ENCODE measurements at regions not wholly inside any gene's neighbourhood (a gene's known extent, or its start where the extent isn't known, plus 50 kb on each side); places are given as distances from the start of the nearest gene placed in this dataset.
"Not testable (repeated sequence)": the region's sequence is repeated elsewhere in the genome, so short reads cannot be mapped to it uniquely, and the experiment has no call there.

DNA sequence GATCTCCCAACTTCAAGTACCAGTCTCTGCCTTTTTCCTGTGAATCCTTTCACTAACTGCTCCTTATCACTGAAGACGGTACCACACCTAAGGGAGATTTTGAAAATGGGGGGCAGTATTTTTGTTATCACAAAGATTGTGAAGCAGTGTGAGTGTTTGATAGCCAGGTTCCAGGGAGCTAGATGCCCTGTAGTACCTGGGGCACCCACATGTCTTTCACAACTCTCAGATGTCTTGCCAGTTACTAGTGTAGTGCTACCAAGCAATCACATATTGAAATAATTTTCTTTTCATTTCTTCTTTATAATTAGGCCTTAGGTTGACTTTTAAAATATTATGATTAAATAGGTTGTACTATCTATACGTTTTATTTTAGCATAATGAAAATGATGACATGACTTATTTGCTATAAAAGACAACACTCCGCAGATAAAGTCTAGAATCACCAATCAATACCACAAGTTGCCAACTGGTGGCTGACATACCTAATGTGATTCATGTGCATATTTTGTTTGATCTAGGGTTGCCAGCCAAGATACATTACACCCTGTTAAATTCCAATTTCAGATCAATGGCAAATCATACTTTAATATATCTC, 215.9 kb downstream of the EXOC5 start:
- TF ChIP-seq EZH2phosphoT487 (IDR thresholded peaks at IDR 0.05; ENCODE audit: low read depth, severe bottlenecking, unreplicated experiment) = no peak
- TF ChIP-seq EZH2 (IDR thresholded peaks at IDR 0.05; ENCODE audit: borderline replicate concordance) = no peak
- H3K4me3 ChIP-seq = no peak overlapping the region
- no peaks in the 10 kb centered on the region for H3K9me2 ChIP-seq (replicated peaks; ENCODE audit: insufficient read depth)
- no peaks in the 10 kb centered on the region for H3K9me3 ChIP-seq (ENCODE audit: low read depth)
- no peak overlapping the region for H2AFZ ChIP-seq
- no peaks in the 10 kb centered on the region for H3K36me3 ChIP-seq (replicated peaks; ENCODE audit: insufficient read depth, low read depth)
- no peak overlapping the region for H3K4me2 ChIP-seq
- H3K27me3 ChIP-seq = no peaks in the 10 kb centered on the region
- H3K27ac ChIP-seq = no peak overlapping the region
- no peaks in the 10 kb centered on the region for H3K79me2 ChIP-seq
- no peaks in the 10 kb centered on the region for H4K20me1 ChIP-seq (ENCODE audit: insufficient read depth, poor library complexity, severe bottlenecking)
- no peaks in the 10 kb centered on the region for H3K4me1 ChIP-seq (ENCODE audit: insufficient read depth)
- no peak for DNase-seq (ENCODE audit: low spot score)
- WGBS (ENCODE audit: low lambda C conversion rate, missing lambda C conversion rate) = 77% methylated on average over 3 of the region's 3 CpGs

DNA sequence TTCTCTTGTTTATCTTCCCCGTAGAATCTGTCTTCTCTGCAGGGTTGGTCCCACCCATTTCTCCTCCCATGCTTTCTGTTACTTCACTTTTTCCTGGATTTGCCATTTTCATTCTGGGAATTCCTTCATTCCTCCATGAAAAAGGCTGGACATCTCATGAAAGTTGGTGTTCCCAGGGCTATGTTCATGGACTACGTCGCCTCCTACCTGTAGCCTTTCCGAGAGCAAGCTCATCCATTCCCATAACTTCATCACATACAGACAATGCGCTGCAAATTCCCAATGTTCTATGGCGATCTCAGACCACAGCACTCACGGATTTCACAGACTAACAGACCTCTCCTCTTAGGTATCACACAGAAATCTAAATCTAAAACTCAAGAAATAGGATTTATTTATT, 217.1 kb downstream of the EXOC5 start:
- 83% methylated on average over 7 of the region's 7 CpGs for WGBS (ENCODE audit: low lambda C conversion rate, missing lambda C conversion rate)
- no peak for TF ChIP-seq EZH2phosphoT487 (IDR thresholded peaks at IDR 0.05; ENCODE audit: low read depth, severe bottlenecking, unreplicated experiment)
- TF ChIP-seq EZH2 (IDR thresholded peaks at IDR 0.05; ENCODE audit: borderline replicate concordance) = no peak
- TF ChIP-seq, protein P1, sequence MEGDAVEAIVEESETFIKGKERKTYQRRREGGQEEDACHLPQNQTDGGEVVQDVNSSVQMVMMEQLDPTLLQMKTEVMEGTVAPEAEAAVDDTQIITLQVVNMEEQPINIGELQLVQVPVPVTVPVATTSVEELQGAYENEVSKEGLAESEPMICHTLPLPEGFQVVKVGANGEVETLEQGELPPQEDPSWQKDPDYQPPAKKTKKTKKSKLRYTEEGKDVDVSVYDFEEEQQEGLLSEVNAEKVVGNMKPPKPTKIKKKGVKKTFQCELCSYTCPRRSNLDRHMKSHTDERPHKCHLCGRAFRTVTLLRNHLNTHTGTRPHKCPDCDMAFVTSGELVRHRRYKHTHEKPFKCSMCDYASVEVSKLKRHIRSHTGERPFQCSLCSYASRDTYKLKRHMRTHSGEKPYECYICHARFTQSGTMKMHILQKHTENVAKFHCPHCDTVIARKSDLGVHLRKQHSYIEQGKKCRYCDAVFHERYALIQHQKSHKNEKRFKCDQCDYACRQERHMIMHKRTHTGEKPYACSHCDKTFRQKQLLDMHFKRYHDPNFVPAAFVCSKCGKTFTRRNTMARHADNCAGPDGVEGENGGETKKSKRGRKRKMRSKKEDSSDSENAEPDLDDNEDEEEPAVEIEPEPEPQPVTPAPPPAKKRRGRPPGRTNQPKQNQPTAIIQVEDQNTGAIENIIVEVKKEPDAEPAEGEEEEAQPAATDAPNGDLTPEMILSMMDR (IDR thresholded peaks at IDR 0.05; ENCODE audit: poor library complexity) = no peak

DNA sequence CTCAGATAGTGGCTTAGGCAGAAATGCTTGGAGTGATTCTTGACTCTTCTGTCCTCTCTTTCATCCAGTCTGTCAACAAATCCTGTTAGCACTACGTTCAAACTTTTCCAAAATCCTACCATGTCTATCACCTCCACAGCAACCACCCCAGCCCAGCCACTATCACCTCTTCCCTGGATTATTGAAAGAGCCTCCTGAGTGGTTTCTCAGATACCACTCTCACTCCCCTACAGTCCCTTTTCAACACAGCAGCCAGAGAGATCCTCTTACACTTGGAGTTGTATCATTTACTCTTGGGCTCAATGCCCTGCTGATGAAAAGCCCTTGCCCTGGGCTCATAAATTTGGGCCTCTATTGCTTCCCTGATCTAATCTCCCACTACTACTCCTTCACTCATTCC, 218.9 kb downstream of the EXOC5 start:
- Histone ChIP-seq H3K9me2 (replicated peaks; ENCODE audit: insufficient read depth) (no peaks in the 10 kb centered on the region), H3K27me3 (no peaks in the 10 kb centered on the region), H2AFZ (no peak overlapping the region), H3K36me3 (replicated peaks; ENCODE audit: insufficient read depth, low read depth) (no peaks in the 10 kb centered on the region), H3K79me2 (no peaks in the 10 kb centered on the region), H3K4me3 (no peak overlapping the region), H3K4me2 (no peak overlapping the region), H4K20me1 (ENCODE audit: insufficient read depth, poor library complexity, severe bottlenecking) (no peaks in the 10 kb centered on the region), H3K4me1 (ENCODE audit: insufficient read depth) (no peaks in the 10 kb centered on the region), H3K9me3 (ENCODE audit: low read depth) (no peaks in the 10 kb centered on the region), H3K27ac (no peak overlapping the region)
- TF ChIP-seq EZH2 (IDR thresholded peaks at IDR 0.05; ENCODE audit: borderline replicate concordance) = no peak
- TF ChIP-seq, protein P1 (IDR thresholded peaks at IDR 0.05; ENCODE audit: poor library complexity) = no peak
- no peak for TF ChIP-seq EZH2phosphoT487 (IDR thresholded peaks at IDR 0.05; ENCODE audit: low read depth, severe bottlenecking, unreplicated experiment)
- DNase-seq (ENCODE audit: low spot score) = no peak
- 60% methylated on average over 1 of the region's 1 CpG for WGBS (ENCODE audit: low lambda C conversion rate, missing lambda C conversion rate)

More for the DNA sequence above, 217.1 kb downstream of the EXOC5 start:
- Histone ChIP-seq H3K4me2 (no peak overlapping the region), H3K27ac (no peak overlapping the region), H2AFZ (no peak overlapping the region), H4K20me1 (ENCODE audit: insufficient read depth, poor library complexity, severe bottlenecking) (no peaks in the 10 kb centered on the region), H3K9me2 (replicated peaks; ENCODE audit: insufficient read depth) (no peaks in the 10 kb centered on the region), H3K79me2 (no peaks in the 10 kb centered on the region), H3K4me3 (no peak overlapping the region), H3K27me3 (no peaks in the 10 kb centered on the region), H3K9me3 (ENCODE audit: low read depth) (no peaks in the 10 kb centered on the region), H3K36me3 (replicated peaks; ENCODE audit: insufficient read depth, low read depth) (no peaks in the 10 kb centered on the region), H3K4me1 (ENCODE audit: insufficient read depth) (no peaks in the 10 kb centered on the region)
- DNase-seq (ENCODE audit: low spot score) = no peak

DNA sequence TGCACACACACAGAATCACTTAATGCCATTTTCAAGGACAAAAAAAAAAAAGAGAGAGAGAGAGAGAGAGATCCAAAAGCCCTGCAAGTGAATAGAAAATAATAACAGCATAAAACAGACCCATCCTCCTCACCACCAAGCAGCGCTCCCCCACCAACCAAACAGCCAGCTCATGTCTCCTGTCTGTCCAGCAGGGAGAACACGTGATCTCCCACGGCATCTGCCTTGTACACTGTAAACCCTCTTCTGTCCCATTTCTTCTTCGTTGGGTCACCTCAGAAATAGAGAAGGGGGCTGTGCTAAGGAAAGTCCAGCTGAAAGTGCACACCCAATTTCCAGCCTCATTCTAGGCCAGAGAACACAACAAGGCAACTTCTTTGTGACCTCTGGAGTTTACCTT, 222.5 kb downstream of the EXOC5 start:
- no peaks in the 10 kb centered on the region for H3K36me3 ChIP-seq (replicated peaks; ENCODE audit: insufficient read depth, low read depth)
- no peaks in the 10 kb centered on the region for H3K4me1 ChIP-seq (ENCODE audit: insufficient read depth)
- TF ChIP-seq EZH2phosphoT487 (IDR thresholded peaks at IDR 0.05; ENCODE audit: low read depth, severe bottlenecking, unreplicated experiment) (no peak), EZH2 (IDR thresholded peaks at IDR 0.05; ENCODE audit: borderline replicate concordance) (no peak)
- TF ChIP-seq, protein P1 (IDR thresholded peaks at IDR 0.05; ENCODE audit: poor library complexity) = no peak
- 78% methylated on average over 4 of the region's 4 CpGs for WGBS (ENCODE audit: low lambda C conversion rate, missing lambda C conversion rate)
- DNase-seq (ENCODE audit: low spot score) = no peak
- H2AFZ ChIP-seq = no peak overlapping the region
- no peak overlapping the region for H3K4me3 ChIP-seq
- H3K4me2 ChIP-seq = no peak overlapping the region
- H3K27ac ChIP-seq = no peak overlapping the region
- H4K20me1 ChIP-seq (ENCODE audit: insufficient read depth, poor library complexity, severe bottlenecking) = no peaks in the 10 kb centered on the region
- no peaks in the 10 kb centered on the region for H3K27me3 ChIP-seq
- no peaks in the 10 kb centered on the region for H3K9me2 ChIP-seq (replicated peaks; ENCODE audit: insufficient read depth)
- no peaks in the 10 kb centered on the region for H3K79me2 ChIP-seq
- no peaks in the 10 kb centered on the region for H3K9me3 ChIP-seq (ENCODE audit: low read depth)

DNA sequence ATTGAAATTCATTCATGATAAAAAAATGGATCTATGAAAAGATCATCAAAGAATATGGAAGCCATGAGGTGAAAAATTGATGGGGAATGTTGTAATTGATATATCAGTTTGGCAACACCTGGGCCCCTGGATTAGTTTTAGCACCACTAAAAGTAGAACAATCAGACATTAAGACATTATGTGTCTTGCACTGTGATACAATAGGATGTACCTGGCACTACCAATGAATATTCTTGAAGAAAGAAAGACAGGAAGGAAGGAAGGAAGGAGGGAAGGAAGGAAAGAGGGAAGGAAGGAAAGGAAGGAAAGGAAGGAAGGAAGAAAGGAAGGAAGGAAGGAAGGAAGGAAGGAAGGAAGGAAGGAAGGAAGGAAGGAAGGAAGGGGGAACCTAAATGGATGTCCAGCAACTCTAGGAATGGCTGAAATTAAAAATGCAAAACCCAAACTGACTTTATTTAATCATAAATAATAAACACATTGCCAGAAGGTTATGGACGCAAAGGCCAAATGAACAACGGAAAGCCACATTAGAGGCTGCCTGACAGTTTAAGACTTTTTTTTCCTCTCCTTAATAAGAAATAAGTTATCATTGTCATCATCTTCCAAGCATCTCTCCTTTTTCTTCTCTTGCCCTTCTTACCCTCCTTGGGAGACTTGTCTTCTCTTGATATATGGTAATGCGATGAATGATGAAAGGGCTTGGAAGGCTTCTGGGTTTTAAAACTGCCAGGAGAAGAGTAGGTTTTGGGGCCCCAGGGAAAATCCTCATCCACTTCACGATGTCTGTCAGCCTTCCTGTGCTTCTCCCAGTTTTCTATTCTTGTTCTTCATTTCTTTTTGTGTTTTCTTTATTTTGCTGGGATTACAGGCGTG, 224.4 kb downstream of the EXOC5 start:
- H3K27ac ChIP-seq; H3K79me2 ChIP-seq; H4K20me1 ChIP-seq (ENCODE audit: insufficient read depth, poor library complexity, severe bottlenecking); H3K9me2 ChIP-seq (replicated peaks; ENCODE audit: insufficient read depth); DNase-seq (ENCODE audit: low spot score); H3K4me3 ChIP-seq; H3K36me3 ChIP-seq (replicated peaks; ENCODE audit: insufficient read depth, low read depth); H3K27me3 ChIP-seq; H3K9me3 ChIP-seq (ENCODE audit: low read depth); H3K4me2 ChIP-seq; H3K4me1 ChIP-seq (ENCODE audit: insufficient read depth); H2AFZ ChIP-seq: not testable (repeated sequence)
- WGBS (ENCODE audit: low lambda C conversion rate, missing lambda C conversion rate) = 90% methylated on average over 5 of the region's 5 CpGs

Data from hepatocyte (in vitro differentiated cells).